T-helper 17 cell (primary cell): ENCODE measurements at regions not wholly inside any gene's neighbourhood (a gene's known extent, or its start where the extent isn't known, plus 50 kb on each side); places are given as distances from the start of the nearest gene placed in this dataset.

Experiments
- ATAC-seq: fragments of 150-1000 bp; cut with Tn5 transposase; 2 replicates; pipeline ENCODE4 v1.10.0; 2021; ENCODE audit warnings: mild to moderate bottlenecking, moderate library complexity
- DNase-seq, 3 donors: peaks; one replicate each; pipeline versions ENCODE4 v3.0.0 to v3.0.0-alpha.2; 2020 to 2021
- H3K9me3 ChIP-seq: one replicate; pipeline ENCODE4 v1.7.0; 2013; ENCODE audit warnings: low read length, mild to moderate bottlenecking; ENCODE audit not compliant: control insufficient read depth, poor library complexity, severe bottlenecking
- H3K27ac Mint-ChIP-seq: one replicate; pipeline ENCODE4 v1.8.0; 2022; ENCODE audit warnings: mild to moderate bottlenecking, moderate library complexity, mixed read lengths
- H3K27me3 Mint-ChIP-seq: one replicate; pipeline ENCODE4 v1.8.0; 2022; ENCODE audit warnings: mixed read lengths
- H3K36me3 Mint-ChIP-seq: one replicate; pipeline ENCODE4 v1.8.0; 2022; ENCODE audit warnings: low read depth, mixed read lengths
- H3K4me1 Mint-ChIP-seq: one replicate; pipeline ENCODE4 v1.8.0; 2022; ENCODE audit warnings: mild to moderate bottlenecking, mixed read lengths
- H3K4me3 Mint-ChIP-seq: one replicate; pipeline ENCODE4 v1.8.0; 2022; ENCODE audit warnings: mild to moderate bottlenecking, moderate library complexity, mixed read lengths

GRCh38 chr12:107580750-107581618 is 104.6 kb upstream of the PWP1 start:
- ATAC-seq (no peak), DNase-seq (no peak)
- Mint-ChIP-seq H3K4me3 (no peak overlapping the region), H3K27ac (no peak overlapping the region), H3K36me3 (no peaks in the 10 kb centered on the region), H3K27me3 (no peaks in the 10 kb centered on the region), H3K4me1 (peaks cover 3% of the 10 kb centered on the region)
- no peaks in the 10 kb centered on the region for H3K9me3 ChIP-seq

- H3K27ac Mint-ChIP-seq, result no peak overlapping the region
- H3K9me3 ChIP-seq, result no peaks in the 10 kb centered on the region
- DNase-seq (no peak), ATAC-seq (no peak)
- no peak overlapping the region for H3K4me3 Mint-ChIP-seq
- no peaks in the 10 kb centered on the region for H3K36me3 Mint-ChIP-seq
- no peaks in the 10 kb centered on the region for H3K27me3 Mint-ChIP-seq
- peaks cover 3% of the 10 kb centered on the region for H3K4me1 Mint-ChIP-seq
These were observed 104.0 kb upstream of the PWP1 start for GRCh38 chr12:107581619-107582015.

DNA sequence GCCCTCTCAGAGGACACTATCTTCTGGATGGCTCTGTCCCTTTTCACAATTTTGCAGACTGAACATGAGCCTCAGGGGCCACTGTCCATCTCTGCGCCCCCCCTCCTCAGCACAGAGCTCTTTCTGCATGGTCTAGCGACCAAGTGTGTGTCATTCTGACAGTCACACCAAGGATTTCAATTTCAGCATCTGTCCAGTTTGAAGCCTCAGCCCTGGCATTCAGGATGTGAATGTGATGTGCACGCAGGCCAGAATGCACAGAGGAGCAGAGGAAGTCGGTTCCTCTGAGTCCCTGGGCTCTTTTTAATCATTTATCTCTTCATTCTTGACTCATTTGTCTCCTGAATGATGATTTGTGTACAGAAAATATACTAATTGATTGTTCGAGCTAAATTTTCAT is 102.0 kb upstream of the PWP1 start:
- no peak for ATAC-seq
- H3K27ac Mint-ChIP-seq, result no peak overlapping the region
- H3K27me3 Mint-ChIP-seq, result no peaks in the 10 kb centered on the region
- no peaks in the 10 kb centered on the region for H3K9me3 ChIP-seq
- no peaks in the 10 kb centered on the region for H3K4me1 Mint-ChIP-seq
- no peak for DNase-seq
- H3K4me3 Mint-ChIP-seq, result no peak overlapping the region
- peaks cover 3% of the 10 kb centered on the region for H3K36me3 Mint-ChIP-seq

DNA sequence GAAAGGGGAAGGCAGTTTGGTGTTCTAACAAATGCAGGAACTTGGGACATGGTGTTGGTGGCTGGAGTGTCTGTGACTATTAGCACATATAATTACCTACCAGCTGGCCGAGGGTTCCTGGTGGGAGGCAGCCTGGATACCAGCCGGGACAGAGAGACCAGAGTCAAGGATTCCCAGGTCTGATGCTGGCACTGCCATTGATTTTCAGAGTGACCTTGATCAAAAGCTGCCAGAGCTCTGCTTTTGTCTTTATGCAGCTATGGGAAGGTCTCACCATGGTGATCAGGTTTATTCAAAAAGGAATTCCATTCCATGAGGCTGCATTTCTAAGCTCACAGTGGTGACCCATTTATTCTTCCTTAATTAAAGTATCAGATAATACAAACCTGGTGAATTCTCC is 101.0 kb upstream of the PWP1 start:
- DNase-seq (no peak), ATAC-seq (no peak)
- no peaks in the 10 kb centered on the region for H3K27me3 Mint-ChIP-seq
- H3K4me1 Mint-ChIP-seq, result no peaks in the 10 kb centered on the region
- no peak overlapping the region for H3K4me3 Mint-ChIP-seq
- no peak overlapping the region for H3K27ac Mint-ChIP-seq
- no peaks in the 10 kb centered on the region for H3K9me3 ChIP-seq
- peaks cover 3% of the 10 kb centered on the region for H3K36me3 Mint-ChIP-seq

DNA sequence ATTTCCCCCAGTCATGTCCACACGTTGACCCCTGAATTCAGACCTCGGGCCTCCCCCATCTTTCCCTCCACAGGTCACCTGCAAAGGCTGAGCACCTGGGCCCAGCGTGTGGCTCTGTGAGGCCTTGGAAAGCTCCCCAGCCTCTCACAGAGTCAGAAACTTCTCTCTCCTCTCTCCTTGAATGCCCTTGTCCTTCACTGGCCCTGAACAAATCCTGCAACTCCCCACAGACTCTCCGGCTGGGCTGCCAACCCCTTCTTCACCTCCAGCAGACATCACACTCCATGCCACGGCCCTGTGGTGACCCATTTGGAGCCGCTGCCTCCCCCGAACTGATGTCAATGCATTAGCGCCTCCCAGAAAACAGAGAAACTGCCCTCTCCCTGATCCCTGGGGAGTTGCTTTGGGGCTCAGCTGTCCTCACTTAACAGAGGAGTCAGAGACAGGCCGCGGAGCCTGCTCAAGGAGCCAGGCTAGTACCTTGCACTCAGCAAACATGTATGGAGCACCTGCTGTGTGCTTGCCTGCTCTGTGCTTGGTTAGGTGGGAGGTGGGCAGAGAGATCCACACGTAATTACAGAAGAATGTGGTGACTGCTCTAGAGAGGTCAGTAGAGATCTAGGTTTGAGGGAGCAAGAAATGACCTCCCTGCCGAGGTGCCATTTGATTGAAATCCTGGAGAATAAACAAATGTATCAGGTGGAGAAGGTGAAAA is 99.2 kb upstream of the PWP1 start:
- H3K9me3 ChIP-seq, result no peaks in the 10 kb centered on the region
- Mint-ChIP-seq H3K4me1 (no peaks in the 10 kb centered on the region), H3K36me3 (peaks cover 5% of the 10 kb centered on the region), H3K27me3 (no peaks in the 10 kb centered on the region), H3K27ac (no peak overlapping the region), H3K4me3 (no peak overlapping the region)
- DNase-seq (no peak), ATAC-seq (no peak)

DNA sequence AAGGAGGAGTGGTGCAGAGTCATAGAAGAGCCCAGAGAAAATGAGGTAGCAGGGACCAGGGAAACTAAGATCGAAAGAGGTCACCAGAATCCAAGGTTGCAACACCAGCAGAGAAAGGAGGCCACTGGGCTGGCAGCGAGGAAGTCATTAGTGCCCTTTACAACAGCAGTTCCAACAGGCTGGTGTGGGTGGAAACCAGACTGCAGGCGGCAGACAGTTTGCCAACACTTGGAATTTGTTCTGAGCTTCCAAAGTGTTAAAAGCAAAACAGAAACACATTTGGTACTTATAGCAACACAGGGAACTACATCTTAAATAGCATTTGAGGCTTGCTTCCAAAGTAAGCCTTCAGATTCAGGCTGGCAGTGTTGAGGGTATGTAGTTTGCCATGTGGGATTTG is 95.2 kb upstream of the PWP1 start:
- peaks cover 3% of the 10 kb centered on the region for H3K9me3 ChIP-seq
- no peaks in the 10 kb centered on the region for H3K27me3 Mint-ChIP-seq
- DNase-seq (no peak), ATAC-seq (no peak)
- peaks cover 5% of the 10 kb centered on the region for H3K36me3 Mint-ChIP-seq
- H3K27ac Mint-ChIP-seq, result no peak overlapping the region
- no peaks in the 10 kb centered on the region for H3K4me1 Mint-ChIP-seq
- no peak overlapping the region for H3K4me3 Mint-ChIP-seq

DNA sequence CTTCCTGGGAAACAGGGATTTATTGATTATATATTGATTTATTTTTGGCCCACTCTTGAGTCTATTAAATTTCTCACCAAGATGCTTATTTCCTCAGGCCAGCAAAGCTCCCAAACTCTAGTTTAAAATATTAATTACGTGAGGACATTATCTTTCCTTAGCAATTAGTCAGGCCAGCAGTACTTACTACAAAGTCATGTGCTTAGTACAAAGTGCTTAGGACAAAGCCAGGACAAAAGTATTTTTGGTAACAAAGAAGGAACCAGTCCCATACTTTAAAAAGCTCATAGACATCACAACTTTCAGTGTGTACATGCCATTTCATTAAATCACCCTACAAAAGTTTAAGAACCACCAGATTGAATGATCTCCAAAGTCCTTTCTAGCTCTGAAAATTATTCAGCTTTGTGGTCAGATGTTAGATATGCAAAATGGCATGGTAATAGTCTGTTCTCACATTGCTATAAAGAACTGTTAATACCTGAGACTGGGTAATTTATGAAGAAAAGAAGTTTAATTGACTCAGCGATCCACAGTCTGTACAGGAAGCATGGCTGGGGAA is 94.7 kb upstream of the PWP1 start:
- peaks cover 5% of the 10 kb centered on the region for H3K36me3 Mint-ChIP-seq

DNA sequence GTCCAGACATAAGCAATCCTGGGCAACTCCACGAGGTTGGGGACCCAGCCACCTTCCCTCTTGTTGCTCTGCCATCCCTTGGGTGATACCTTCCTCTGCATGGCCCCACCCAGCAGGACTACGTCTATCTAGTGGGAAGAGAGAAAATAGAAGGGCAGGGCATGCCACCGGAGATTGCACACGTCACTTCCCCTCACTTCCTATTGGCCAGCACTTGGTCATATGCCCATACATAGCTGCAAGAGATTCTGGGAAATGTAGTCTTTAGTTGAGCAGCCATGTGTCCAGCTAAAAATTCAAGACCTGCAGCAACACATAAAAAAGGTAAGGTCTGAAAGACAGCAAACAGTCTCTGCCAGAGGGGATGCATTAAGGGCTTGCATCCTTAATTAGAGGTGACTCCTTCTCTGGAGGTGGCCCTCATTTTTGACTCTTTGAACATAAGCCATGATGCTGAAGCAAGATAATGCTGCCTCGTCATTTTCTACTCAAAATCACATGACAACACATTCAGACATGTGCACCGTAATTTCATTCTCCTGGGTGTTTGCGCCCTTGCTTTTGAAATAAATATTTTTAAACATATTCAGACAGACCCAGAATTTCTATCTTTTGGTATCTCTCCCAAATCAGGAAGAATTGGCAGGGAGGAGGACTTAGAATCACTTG is 91.8 kb upstream of the PWP1 start:
- no peak for DNase-seq
- H3K9me3 ChIP-seq, result peaks cover 3% of the 10 kb centered on the region
- ATAC-seq, result no peak
- H3K27ac Mint-ChIP-seq, result no peak overlapping the region
- no peak overlapping the region for H3K4me3 Mint-ChIP-seq
- H3K36me3 Mint-ChIP-seq, result peaks cover 2% of the 10 kb centered on the region
- no peaks in the 10 kb centered on the region for H3K4me1 Mint-ChIP-seq
- H3K27me3 Mint-ChIP-seq, result no peaks in the 10 kb centered on the region

More for the DNA sequence above, 94.7 kb upstream of the PWP1 start:
- no peaks in the 10 kb centered on the region for H3K27me3 Mint-ChIP-seq
- DNase-seq (no peak), ATAC-seq (no peak)
- no peak overlapping the region for H3K4me3 Mint-ChIP-seq
- H3K4me1 Mint-ChIP-seq, result no peaks in the 10 kb centered on the region
- no peak overlapping the region for H3K27ac Mint-ChIP-seq
- H3K9me3 ChIP-seq, result peaks cover 3% of the 10 kb centered on the region

GRCh38 chr12:107594995-107595394 is 90.6 kb upstream of the PWP1 start:
- Mint-ChIP-seq H3K27ac (no peak overlapping the region), H3K4me1 (no peaks in the 10 kb centered on the region), H3K36me3 (peaks cover 2% of the 10 kb centered on the region), H3K27me3 (no peaks in the 10 kb centered on the region), H3K4me3 (no peak overlapping the region)
- no peak for DNase-seq
- peaks cover 3% of the 10 kb centered on the region for H3K9me3 ChIP-seq
- ATAC-seq, result no peak

DNA sequence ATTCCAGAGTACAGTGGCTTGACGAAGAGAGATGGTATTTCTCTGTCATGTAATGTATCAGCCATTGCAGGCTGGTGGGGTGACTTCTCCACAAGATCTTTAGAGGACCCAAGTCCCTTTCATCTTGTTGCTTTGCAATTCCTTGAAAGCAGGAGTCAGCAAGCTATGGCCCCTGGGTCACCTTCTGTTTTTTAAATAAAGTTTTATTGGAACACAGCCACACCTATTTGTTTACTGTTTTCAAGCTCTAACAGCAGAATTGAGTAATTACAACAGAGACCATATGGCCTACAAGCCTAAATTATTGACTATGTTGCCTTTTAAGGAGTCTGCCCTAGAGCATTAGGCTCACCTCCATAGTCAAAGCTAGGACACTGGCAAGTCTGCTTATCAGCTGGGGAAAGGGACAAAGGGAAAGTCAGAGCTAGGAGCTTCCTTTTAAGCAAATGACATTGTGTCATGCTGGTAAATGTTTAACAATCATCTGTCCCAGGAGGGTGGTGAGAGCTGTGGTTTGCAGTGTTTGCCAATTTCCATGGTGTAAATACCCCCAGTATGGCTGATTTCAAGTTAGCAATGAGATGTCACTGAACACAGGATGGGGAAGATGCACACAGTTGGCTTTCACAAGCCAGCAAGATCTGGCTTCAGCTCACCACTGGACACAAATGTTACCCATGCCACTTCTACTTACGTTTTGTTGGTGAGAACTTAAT is 87.7 kb upstream of the PWP1 start:
- no peak overlapping the region for H3K4me3 Mint-ChIP-seq
- H3K27ac Mint-ChIP-seq, result no peak overlapping the region
- ATAC-seq, result no peak
- peaks cover 3% of the 10 kb centered on the region for H3K4me1 Mint-ChIP-seq
- peaks cover 3% of the 10 kb centered on the region for H3K9me3 ChIP-seq
- no peaks in the 10 kb centered on the region for H3K36me3 Mint-ChIP-seq
- DNase-seq, result no peak
- H3K27me3 Mint-ChIP-seq, result no peaks in the 10 kb centered on the region

- no peaks in the 10 kb centered on the region for H3K9me3 ChIP-seq
- ATAC-seq (no peak), DNase-seq (no peak)
- Mint-ChIP-seq H3K27me3 (no peaks in the 10 kb centered on the region), H3K36me3 (no peaks in the 10 kb centered on the region), H3K4me1 (peaks cover 3% of the 10 kb centered on the region), H3K27ac (no peak overlapping the region), H3K4me3 (no peak overlapping the region)
These were observed 86.7 kb upstream of the PWP1 start for GRCh38 chr12:107598906-107599305.

GRCh38 chr12:107600581-107601144 is 84.9 kb upstream of the PWP1 start:
- Mint-ChIP-seq H3K27me3 (no peaks in the 10 kb centered on the region), H3K27ac (peak overlapping the region; percentile 34), H3K4me3 (no peak overlapping the region), H3K4me1 (peaks cover 6% of the 10 kb centered on the region), H3K36me3 (no peaks in the 10 kb centered on the region)
- DNase-seq (no peak), ATAC-seq (no peak)
- no peaks in the 10 kb centered on the region for H3K9me3 ChIP-seq
